Lower lobe of right lung (tissue), 2 donors: ENCODE measurements at regions not wholly inside any gene's neighbourhood (a gene's known extent, or its start where the extent isn't known, plus 50 kb on each side); places are given as distances from the start of the nearest gene placed in this dataset.

Source experiments
- ATAC-seq, 2 donors: fragments of 200-7000 bp; cut with Tn5 transposase; one replicate each; pipeline ENCODE4 v1.9.1; 2020 to 2022; ENCODE audit warnings: mild to moderate bottlenecking in 2 of 2, moderate library complexity in 2 of 2
- DNase-seq: peaks from one replicate; pipeline ENCODE4 v3.0.0-alpha.2; 2020
- H3K27ac ChIP-seq: fragments of 200-600 bp; one replicate; pipeline ENCODE4 v1.8.0; 2022
- H3K27me3 ChIP-seq: fragments of 200-600 bp; one replicate; pipeline ENCODE4 v1.8.0; 2022; ENCODE audit warnings: low read depth
- H3K36me3 ChIP-seq: fragments of 200-600 bp; one replicate; pipeline ENCODE4 v1.8.0; 2022; ENCODE audit warnings: mild to moderate bottlenecking
- H3K4me1 ChIP-seq: fragments of 200-600 bp; one replicate; pipeline ENCODE4 v1.8.0; 2022
- H3K4me3 ChIP-seq: fragments of 200-600 bp; one replicate; pipeline ENCODE4 v1.8.0; 2022; ENCODE audit warnings: mild to moderate bottlenecking
- H3K9me3 ChIP-seq: fragments of 200-600 bp; one replicate; pipeline ENCODE4 v1.8.0; 2022
- CTCF ChIP-seq: fragments of 200-600 bp; IDR thresholded peaks from one replicate; pipeline ENCODE4 v1.8.0; 2022; ENCODE audit warnings: antibody characterized with exemption, mild to moderate bottlenecking
- intact Hi-C: fragments of 100-400 bp; cut with DNase I; formaldehyde crosslinking; loops from one replicate; pipeline ENCODE4 v1.11.0; 2022
- donor health status: DM: no; HTN: yes; CAD: no; lungs with severe emphysema.

GRCh38 chr2:128590309-128591021, 271.8 kb upstream of the HS6ST1 start:
- Histone ChIP-seq H3K4me3 (no peak overlapping the region), H3K27ac (no peak overlapping the region), H3K4me1 (no peaks in the 10 kb centered on the region), H3K27me3 (no peaks in the 10 kb centered on the region), H3K9me3 (no peaks in the 10 kb centered on the region), H3K36me3 (no peaks in the 10 kb centered on the region)
- intact Hi-C loops: no loop called here
- no peak for TF ChIP-seq CTCF
- no peak for ATAC-seq
- DNase-seq: no peak

- DNase-seq (no peak), ATAC-seq (no peak)
- Histone ChIP-seq H3K27me3 (no peaks in the 10 kb centered on the region), H3K27ac (no peak overlapping the region), H3K36me3 (no peaks in the 10 kb centered on the region), H3K9me3 (no peaks in the 10 kb centered on the region), H3K4me3 (no peak overlapping the region), H3K4me1 (no peaks in the 10 kb centered on the region)
- intact Hi-C loops: no loop called here
- TF ChIP-seq CTCF: no peak
These were observed 272.6 kb upstream of the HS6ST1 start for GRCh38 chr2:128591022-128591860.

- DNase-seq: no peak
- no peak for ATAC-seq
These were observed 273.5 kb upstream of the HS6ST1 start for GRCh38 chr2:128591861-128592822.

GRCh38 chr2:128593518-128593878, 274.8 kb upstream of the HS6ST1 start:
- ATAC-seq (no peak), DNase-seq (no peak)
- Histone ChIP-seq H3K27me3 (no peaks in the 10 kb centered on the region), H3K9me3 (no peaks in the 10 kb centered on the region), H3K36me3 (no peaks in the 10 kb centered on the region), H3K4me1 (no peaks in the 10 kb centered on the region), H3K27ac (no peak overlapping the region), H3K4me3 (no peak overlapping the region)
- intact Hi-C loops: no loop called here
- TF ChIP-seq CTCF: no peak

More at GRCh38 chr2:128591861-128592822, 273.5 kb upstream of the HS6ST1 start:
- Histone ChIP-seq H3K9me3 (no peaks in the 10 kb centered on the region), H3K4me3 (no peak overlapping the region), H3K4me1 (no peaks in the 10 kb centered on the region), H3K27ac (no peak overlapping the region), H3K36me3 (no peaks in the 10 kb centered on the region), H3K27me3 (no peaks in the 10 kb centered on the region)
- intact Hi-C loops: no loop called here
- no peak for TF ChIP-seq CTCF

GRCh38 chr2:128593879-128594650, 275.4 kb upstream of the HS6ST1 start:
- ATAC-seq (no peak), DNase-seq (no peak)

More at GRCh38 chr2:128593879-128594650, 275.4 kb upstream of the HS6ST1 start:
- Histone ChIP-seq H3K9me3 (no peaks in the 10 kb centered on the region), H3K4me3 (no peak overlapping the region), H3K27me3 (no peaks in the 10 kb centered on the region), H3K4me1 (no peaks in the 10 kb centered on the region), H3K27ac (no peak overlapping the region), H3K36me3 (no peaks in the 10 kb centered on the region)
- intact Hi-C loops: no loop called here
- no peak for TF ChIP-seq CTCF
